Parathyroid adenoma (tissue), 2 donors: ENCODE measurements at regions not wholly inside any gene's neighbourhood (a gene's known extent, or its start where the extent isn't known, plus 50 kb on each side); places are given as distances from the start of the nearest gene placed in this dataset.

ENCODE experiments used
- H2AFZ ChIP-seq: fragments of 300-600 bp; sonication (generic); one replicate; pipeline ENCODE4 v1.7.0; 2017; ENCODE audit warnings: antibody characterized with exemption, mild to moderate bottlenecking
- H3K27ac ChIP-seq: fragments of 300-600 bp; sonication (generic); one replicate; pipeline ENCODE4 v1.7.0; 2017
- H3K27me3 ChIP-seq: fragments of 300-600 bp; sonication (generic); one replicate; pipeline ENCODE4 v1.7.0; 2017; ENCODE audit warnings: low read length; ENCODE audit not compliant: control insufficient read depth, insufficient read depth
- H3K36me3 ChIP-seq: fragments of 300-600 bp; sonication (generic); one replicate; pipeline ENCODE4 v1.7.0; 2017; ENCODE audit warnings: low read length; ENCODE audit not compliant: control insufficient read depth, insufficient read depth
- H3K4me1 ChIP-seq: fragments of 300-600 bp; sonication (generic); one replicate; pipeline ENCODE4 v1.7.0; 2017; ENCODE audit warnings: control low read depth
- H3K4me2 ChIP-seq: fragments of 300-600 bp; sonication (generic); one replicate; pipeline ENCODE4 v1.7.0; 2017; ENCODE audit warnings: low read length
- H3K4me3 ChIP-seq: fragments of 300-600 bp; sonication (generic); one replicate; pipeline ENCODE4 v1.7.0; 2017; ENCODE audit warnings: low read depth, low read length
- H3K79me2 ChIP-seq: fragments of 300-600 bp; sonication (generic); one replicate; pipeline ENCODE4 v1.7.0; 2017; ENCODE audit warnings: control low read depth
- H3K9ac ChIP-seq: fragments of 300-600 bp; sonication (generic); one replicate; pipeline ENCODE4 v1.7.0; 2017; ENCODE audit warnings: mild to moderate bottlenecking
- H3K9me3 ChIP-seq: fragments of 300-600 bp; sonication (generic); one replicate; pipeline ENCODE4 v1.7.0; 2017; ENCODE audit warnings: low read length; ENCODE audit not compliant: control insufficient read depth
- CTCF ChIP-seq: fragments of 300-600 bp; sonication (generic); IDR thresholded peaks from one replicate; pipeline ENCODE4 v1.7.0; 2017; ENCODE audit warnings: antibody characterized with exemption, mild to moderate bottlenecking
- donor health status: primary hyperparathyroidism.

DNA sequence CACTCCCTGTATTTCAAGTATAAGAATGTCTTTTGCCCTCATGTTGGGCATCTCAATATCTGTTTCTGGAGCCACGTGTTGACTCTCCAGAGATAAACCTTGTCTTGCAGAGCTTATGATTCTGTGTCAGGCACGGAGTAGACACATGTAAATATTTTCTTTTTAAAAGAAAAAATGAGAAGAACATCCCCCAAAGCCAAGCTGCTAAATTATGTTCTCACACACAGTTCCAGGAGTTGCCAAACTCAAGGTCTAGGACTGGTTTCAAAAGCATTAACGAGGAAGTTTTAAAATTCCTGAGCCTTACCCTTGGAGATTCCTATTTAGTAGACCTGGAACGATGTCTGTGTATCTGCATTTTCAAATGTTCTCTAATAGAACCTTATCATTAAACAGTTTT is 1228.3 kb upstream of the WWC1 start:
- no peak overlapping the region for H3K27ac ChIP-seq
- no peaks in the 10 kb centered on the region for H3K4me1 ChIP-seq
- no peaks in the 10 kb centered on the region for H3K79me2 ChIP-seq
- no peak overlapping the region for H3K9ac ChIP-seq
- no peaks in the 10 kb centered on the region for H3K36me3 ChIP-seq
- H3K4me2 ChIP-seq: no peak overlapping the region
- no peak overlapping the region for H2AFZ ChIP-seq
- no peak for TF ChIP-seq CTCF
- H3K4me3 ChIP-seq: no peak overlapping the region
- no peaks in the 10 kb centered on the region for H3K9me3 ChIP-seq
- no peaks in the 10 kb centered on the region for H3K27me3 ChIP-seq

- Histone ChIP-seq H3K9ac (no peak overlapping the region), H3K27ac (no peak overlapping the region), H3K9me3 (no peaks in the 10 kb centered on the region), H3K27me3 (no peaks in the 10 kb centered on the region), H3K4me2 (no peak overlapping the region), H3K4me3 (no peak overlapping the region), H3K36me3 (no peaks in the 10 kb centered on the region), H3K79me2 (no peaks in the 10 kb centered on the region), H2AFZ (no peak overlapping the region), H3K4me1 (no peaks in the 10 kb centered on the region)
- TF ChIP-seq CTCF: no peak
Observed at GRCh38 chr5:167063788-167064187, 1227.7 kb upstream of the WWC1 start.

DNA sequence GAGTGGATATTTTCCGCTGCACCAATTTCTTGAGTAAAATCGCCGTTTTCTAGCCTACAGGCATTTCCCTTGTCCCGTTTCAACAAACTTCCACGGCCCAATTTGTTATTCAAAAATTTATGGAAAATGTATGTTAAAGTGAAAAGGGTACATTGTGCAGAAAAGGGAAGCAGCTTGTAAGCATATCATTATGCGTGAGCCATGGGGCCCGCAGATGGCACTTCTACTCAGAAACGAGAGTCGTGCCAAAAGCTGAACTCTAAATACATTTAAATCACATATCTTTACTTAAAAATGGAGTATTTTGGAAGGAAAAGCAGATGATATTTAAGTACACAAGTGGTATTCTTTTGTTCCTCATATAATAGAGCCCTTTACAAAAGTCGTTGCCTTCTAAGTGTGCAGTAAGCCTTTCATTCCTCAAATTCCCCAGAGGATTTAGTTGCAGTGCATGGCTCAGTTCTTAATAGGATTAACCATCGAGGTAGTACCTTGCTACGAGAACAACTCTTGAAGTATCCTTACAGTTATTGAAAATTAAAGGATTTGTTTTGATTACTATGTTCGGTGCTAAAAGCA is 1227.2 kb upstream of the WWC1 start:
- H3K4me3 ChIP-seq: no peak overlapping the region
- no peaks in the 10 kb centered on the region for H3K9me3 ChIP-seq
- no peak for TF ChIP-seq CTCF
- H2AFZ ChIP-seq: no peak overlapping the region
- no peaks in the 10 kb centered on the region for H3K27me3 ChIP-seq
- H3K79me2 ChIP-seq: no peaks in the 10 kb centered on the region
- H3K4me2 ChIP-seq: no peak overlapping the region
- H3K36me3 ChIP-seq: no peaks in the 10 kb centered on the region
- H3K27ac ChIP-seq: no peak overlapping the region
- no peak overlapping the region for H3K9ac ChIP-seq
- H3K4me1 ChIP-seq: no peaks in the 10 kb centered on the region

GRCh38 chr5:167065794-167066193 is 1225.7 kb upstream of the WWC1 start:
- H3K4me2 ChIP-seq: no peak overlapping the region
- no peak for TF ChIP-seq CTCF

GRCh38 chr5:167071981-167072610 is 1219.3 kb upstream of the WWC1 start:
- no peak for TF ChIP-seq CTCF
- H3K4me3 ChIP-seq: no peak overlapping the region
- H3K4me1 ChIP-seq: no peaks in the 10 kb centered on the region
- no peaks in the 10 kb centered on the region for H3K36me3 ChIP-seq
- H3K4me2 ChIP-seq: no peak overlapping the region
- no peaks in the 10 kb centered on the region for H3K27me3 ChIP-seq
- no peak overlapping the region for H2AFZ ChIP-seq
- H3K79me2 ChIP-seq: no peaks in the 10 kb centered on the region
- H3K9me3 ChIP-seq: no peaks in the 10 kb centered on the region
- H3K27ac ChIP-seq: no peak overlapping the region
- no peak overlapping the region for H3K9ac ChIP-seq

More at GRCh38 chr5:167065794-167066193, 1225.7 kb upstream of the WWC1 start:
- Histone ChIP-seq H3K4me1 (no peaks in the 10 kb centered on the region), H3K79me2 (no peaks in the 10 kb centered on the region), H3K9ac (no peak overlapping the region), H3K9me3 (no peaks in the 10 kb centered on the region), H3K27me3 (no peaks in the 10 kb centered on the region), H2AFZ (no peak overlapping the region), H3K27ac (no peak overlapping the region), H3K36me3 (no peaks in the 10 kb centered on the region), H3K4me3 (no peak overlapping the region)
